Thyroid gland (tissue), 4 donors: ENCODE measurements at regions not wholly inside any gene's neighbourhood (a gene's known extent, or its start where the extent isn't known, plus 50 kb on each side); places are given as distances from the start of the nearest gene placed in this dataset.

ENCODE experiments used
- DNase-seq, 2 donors: peaks; one replicate each; pipeline ENCODE4 v3.0.0-alpha.2; 2019
- H3K27ac ChIP-seq, 3 donors: fragments of 200-600 bp; sonication (generic); 1 replicate in 2 of 3; 2 replicates in 1 of 3; pipeline ENCODE4 v1.5.1; 2016 to 2019; ENCODE audit warnings: mild to moderate bottlenecking in 1 of 3, moderate library complexity in 1 of 3
- H3K27me3 ChIP-seq: fragments of 200-600 bp; sonication (generic); one replicate; pipeline ENCODE4 v1.5.1; 2019
- H3K36me3 ChIP-seq, 2 donors: fragments of 200-600 bp; sonication (generic); one replicate each; pipeline ENCODE4 v1.5.1; 2016 to 2019
- H3K4me1 ChIP-seq, 2 donors: fragments of 200-600 bp; sonication (generic); one replicate each; pipeline ENCODE4 v1.5.1; 2017 to 2019
- H3K4me3 ChIP-seq, 3 donors: fragments of 200-600 bp; sonication (generic); replicated peaks in 1 of 3; 1 replicate in 2 of 3; 2 replicates in 1 of 3; pipeline ENCODE4 v1.5.1; 2016; ENCODE audit warnings: mild to moderate bottlenecking in 1 of 3
- H3K9me3 ChIP-seq: fragments of 200-600 bp; sonication (generic); one replicate; pipeline ENCODE4 v1.5.1; 2017
- CTCF ChIP-seq, 6 experiments: fragments of 200-600 bp in 3 of 6; fragments of 450-650 bp in 3 of 6; sonication (generic) in 3 of 6; IDR thresholded peaks; one replicate each; pipeline ENCODE4 v1.5.1; 2016 to 2019; ENCODE audit warnings: antibody characterized with exemption in 6 of 6, mild to moderate bottlenecking in 2 of 6, inconsistent platforms in 1 of 6, moderate library complexity in 1 of 6
- POLR2A ChIP-seq, 2 donors: fragments of 450-650 bp; IDR thresholded peaks; one replicate each; pipeline ENCODE4 v1.6.1; 2017; ENCODE audit warnings: antibody characterized with exemption in 2 of 2, mild to moderate bottlenecking in 2 of 2, moderate library complexity in 1 of 2
- WGBS, 2 donors: methylation state at CpG; one replicate each; pipeline ENCODE4 v1.1.5; 2017; 5-methylcytosine and 5-hydroxymethylcytosine counted together
- intact Hi-C: fragments of 100-400 bp; cut with DNase I; formaldehyde crosslinking; loops from one replicate; pipeline ENCODE4 v1.15.1; 2023

- TF ChIP-seq POLR2A (IDR thresholded peaks at IDR 0.05) (no peak), CTCF (IDR thresholded peaks at IDR 0.05) (no peak)
- Histone ChIP-seq H3K4me1 (no peaks in the 10 kb centered on the region), H3K4me3 (no peak overlapping the region), H3K27me3 (no peaks in the 10 kb centered on the region), H3K9me3 (no peaks in the 10 kb centered on the region), H3K36me3 (no peaks in the 10 kb centered on the region), H3K27ac (no peak overlapping the region)
- DNase-seq = no peak
- intact Hi-C loops = no loop called here
Measured at GRCh38 chr10:45211576-45211975, 103.8 kb downstream of the OR13A1 start.

- Histone ChIP-seq H3K36me3 (no peaks in the 10 kb centered on the region), H3K4me1 (no peaks in the 10 kb centered on the region), H3K27ac (no peak overlapping the region), H3K4me3 (no peak overlapping the region), H3K9me3 (no peaks in the 10 kb centered on the region), H3K27me3 (no peaks in the 10 kb centered on the region)
- DNase-seq = no peak
- 81 to 83% methylated on average over 4 of the region's 4 CpGs for WGBS, 2 donors
- intact Hi-C loops = no loop called here
- TF ChIP-seq POLR2A (IDR thresholded peaks at IDR 0.05) = no peak
- TF ChIP-seq CTCF (IDR thresholded peaks at IDR 0.05) = no peak
Measured at GRCh38 chr10:45219416-45219815, 96.0 kb downstream of the OR13A1 start.

- no peak for DNase-seq
- no peak overlapping the region for H3K4me3 ChIP-seq
- no peaks in the 10 kb centered on the region for H3K4me1 ChIP-seq
- H3K27ac ChIP-seq = no peak overlapping the region
- intact Hi-C loops = no loop called here
- H3K36me3 ChIP-seq = no peaks in the 10 kb centered on the region
- H3K9me3 ChIP-seq = no peaks in the 10 kb centered on the region
- no peaks in the 10 kb centered on the region for H3K27me3 ChIP-seq
- TF ChIP-seq POLR2A (IDR thresholded peaks at IDR 0.05) (no peak), CTCF (IDR thresholded peaks at IDR 0.05) (no peak)
Measured at GRCh38 chr10:45220931-45221330, 94.5 kb downstream of the OR13A1 start.

- Histone ChIP-seq H3K36me3 (no peaks in the 10 kb centered on the region), H3K4me3 (no peak overlapping the region), H3K9me3 (no peaks in the 10 kb centered on the region), H3K4me1 (no peaks in the 10 kb centered on the region), H3K27me3 (no peaks in the 10 kb centered on the region), H3K27ac (no peak overlapping the region)
- TF ChIP-seq POLR2A (IDR thresholded peaks at IDR 0.05) (no peak), CTCF (IDR thresholded peaks at IDR 0.05) (no peak)
- no peak for DNase-seq
- WGBS, 2 donors = 76 to 82% methylated on average over 50 of the region's 50 CpGs
- intact Hi-C loops = no loop called here
Measured at GRCh38 chr10:45224219-45224841, 91.1 kb downstream of the OR13A1 start.

- intact Hi-C loops = no loop called here
- Histone ChIP-seq H3K9me3 (no peaks in the 10 kb centered on the region), H3K27me3 (no peaks in the 10 kb centered on the region), H3K4me1 (no peaks in the 10 kb centered on the region), H3K36me3 (no peaks in the 10 kb centered on the region), H3K27ac (no peak overlapping the region), H3K4me3 (no peak overlapping the region)
- DNase-seq = no peak
- 76 to 80% methylated on average over 2 of the region's 2 CpGs for WGBS, 2 donors
- no peak for TF ChIP-seq POLR2A (IDR thresholded peaks at IDR 0.05)
- TF ChIP-seq CTCF (IDR thresholded peaks at IDR 0.05) = no peak
Measured at GRCh38 chr10:45227042-45227441, 88.4 kb downstream of the OR13A1 start.
